Progenitor cell of endocrine pancreas (in vitro differentiated cells): ENCODE measurements at regions not wholly inside any gene's neighbourhood (a gene's known extent, or its start where the extent isn't known, plus 50 kb on each side); places are given as distances from the start of the nearest gene placed in this dataset.

Source experiments
- DNase-seq: peaks from one replicate; pipeline ENCODE4 v3.0.0; 2021; ENCODE audit warnings: low spot score; ENCODE audit not compliant: unreplicated experiment
- H3K27ac Mint-ChIP-seq: 2 replicates; pipeline ENCODE4 v1.8.0; 2021; ENCODE audit warnings: mild to moderate bottlenecking, moderate library complexity, mixed read lengths
- H3K27me3 Mint-ChIP-seq: 2 replicates; pipeline ENCODE4 v1.8.0; 2021; ENCODE audit warnings: mixed read lengths
- H3K36me3 Mint-ChIP-seq: 2 replicates; pipeline ENCODE4 v1.8.0; 2022; ENCODE audit warnings: mixed read lengths; ENCODE audit not compliant: insufficient read depth
- H3K4me1 Mint-ChIP-seq: 2 replicates; pipeline ENCODE4 v1.8.0; 2021; ENCODE audit warnings: low read depth, mixed read lengths
- H3K4me3 Mint-ChIP-seq: 2 replicates; pipeline ENCODE4 v1.8.0; 2021; ENCODE audit warnings: low read depth, mild to moderate bottlenecking, moderate library complexity, mixed read lengths
- H3K9me3 Mint-ChIP-seq: 2 replicates; pipeline ENCODE4 v1.8.0; 2021; ENCODE audit warnings: low read depth, mixed read lengths
- TF ChIP-seq, protein P1 (sequence below): fragments of 200-600 bp; sonication (generic); IDR thresholded peaks from one replicate; pipeline ENCODE4 v1.5.0; 2021; ENCODE audit warnings: antibody characterized with exemption, mild to moderate bottlenecking; ENCODE audit not compliant: unreplicated experiment

DNA sequence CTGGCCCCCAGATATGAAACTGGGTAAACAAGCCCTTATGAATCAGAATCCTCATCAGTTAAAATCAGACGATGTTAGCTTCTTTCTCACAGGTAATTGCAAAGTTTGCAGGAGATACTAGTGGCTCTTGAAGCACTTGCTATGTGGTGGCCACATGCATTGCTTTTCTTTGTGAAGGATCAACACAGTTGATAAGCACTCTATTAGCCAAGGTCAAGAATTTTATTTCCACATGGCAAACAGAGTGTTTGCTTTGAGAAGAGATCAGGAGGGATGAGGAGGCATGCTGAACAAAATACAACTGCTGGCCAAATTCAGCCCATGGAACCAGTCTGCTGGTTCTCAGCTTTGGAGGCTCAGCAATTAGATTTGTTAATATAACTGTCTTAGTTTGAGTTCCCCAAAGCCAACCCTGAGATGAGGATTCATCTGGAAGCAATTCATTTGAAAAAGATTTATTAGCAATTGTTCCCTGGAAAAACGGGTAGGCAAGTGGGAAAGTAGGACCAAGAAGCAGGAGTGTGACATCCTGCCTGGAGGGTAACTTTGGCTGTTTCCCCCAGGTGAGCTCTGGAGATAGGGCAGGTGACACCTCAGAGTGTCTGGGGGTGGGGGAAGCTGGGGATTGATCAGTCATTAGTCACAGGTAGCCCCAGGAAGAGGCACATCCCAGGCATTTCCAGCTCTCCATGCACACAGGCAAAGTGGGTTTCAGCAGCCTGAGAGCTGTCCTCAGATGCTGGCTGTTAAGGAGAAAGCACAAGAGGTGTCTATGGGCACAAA lies 180.3 kb downstream of the ABHD5 start:
- Mint-ChIP-seq H3K4me3 (no peak overlapping the region), H3K36me3 (no peaks in the 10 kb centered on the region), H3K27me3 (peaks cover 32% of the 10 kb centered on the region), H3K4me1 (peaks cover 27% of the 10 kb centered on the region), H3K27ac (no peak overlapping the region), H3K9me3 (no peaks in the 10 kb centered on the region)
- TF ChIP-seq, protein P1, sequence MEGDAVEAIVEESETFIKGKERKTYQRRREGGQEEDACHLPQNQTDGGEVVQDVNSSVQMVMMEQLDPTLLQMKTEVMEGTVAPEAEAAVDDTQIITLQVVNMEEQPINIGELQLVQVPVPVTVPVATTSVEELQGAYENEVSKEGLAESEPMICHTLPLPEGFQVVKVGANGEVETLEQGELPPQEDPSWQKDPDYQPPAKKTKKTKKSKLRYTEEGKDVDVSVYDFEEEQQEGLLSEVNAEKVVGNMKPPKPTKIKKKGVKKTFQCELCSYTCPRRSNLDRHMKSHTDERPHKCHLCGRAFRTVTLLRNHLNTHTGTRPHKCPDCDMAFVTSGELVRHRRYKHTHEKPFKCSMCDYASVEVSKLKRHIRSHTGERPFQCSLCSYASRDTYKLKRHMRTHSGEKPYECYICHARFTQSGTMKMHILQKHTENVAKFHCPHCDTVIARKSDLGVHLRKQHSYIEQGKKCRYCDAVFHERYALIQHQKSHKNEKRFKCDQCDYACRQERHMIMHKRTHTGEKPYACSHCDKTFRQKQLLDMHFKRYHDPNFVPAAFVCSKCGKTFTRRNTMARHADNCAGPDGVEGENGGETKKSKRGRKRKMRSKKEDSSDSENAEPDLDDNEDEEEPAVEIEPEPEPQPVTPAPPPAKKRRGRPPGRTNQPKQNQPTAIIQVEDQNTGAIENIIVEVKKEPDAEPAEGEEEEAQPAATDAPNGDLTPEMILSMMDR = no peak
- no peak for DNase-seq

DNA sequence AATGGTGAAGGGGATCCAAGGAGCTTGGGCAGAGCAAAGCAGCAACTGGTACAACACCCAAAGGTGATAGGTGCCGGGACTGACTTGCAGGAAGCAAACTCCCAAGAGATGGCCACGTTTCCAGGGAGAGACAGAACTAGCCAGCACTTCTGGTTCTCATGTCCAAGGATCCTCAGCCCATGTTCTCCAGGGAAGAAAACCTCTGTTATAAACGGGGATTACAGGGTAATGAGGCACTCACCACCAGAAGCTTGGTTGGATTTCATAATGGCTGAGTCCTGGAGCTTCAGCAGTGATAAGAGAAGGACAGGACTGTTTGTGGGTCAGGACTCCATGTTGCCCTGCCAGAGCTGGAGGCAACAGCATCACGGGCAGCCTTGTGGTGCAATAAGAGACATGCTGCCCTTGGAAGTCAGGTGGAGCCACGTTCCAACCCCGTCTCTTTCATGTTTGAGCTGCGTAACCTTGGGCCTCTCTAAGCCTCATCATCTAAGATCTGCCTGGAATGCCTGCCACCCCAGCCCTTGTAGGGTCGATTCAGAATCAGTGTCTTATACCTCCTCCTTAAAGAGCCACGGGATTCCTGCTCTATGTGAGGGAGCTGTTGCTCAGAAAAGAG lies 181.0 kb downstream of the ABHD5 start:
- no peak for DNase-seq
- peaks cover 21% of the 10 kb centered on the region for H3K4me1 Mint-ChIP-seq
- H3K36me3 Mint-ChIP-seq = no peaks in the 10 kb centered on the region
- TF ChIP-seq, protein P1 = no peak
- no peak overlapping the region for H3K4me3 Mint-ChIP-seq
- H3K27me3 Mint-ChIP-seq = peaks cover 32% of the 10 kb centered on the region
- H3K9me3 Mint-ChIP-seq = no peaks in the 10 kb centered on the region
- no peak overlapping the region for H3K27ac Mint-ChIP-seq

DNA sequence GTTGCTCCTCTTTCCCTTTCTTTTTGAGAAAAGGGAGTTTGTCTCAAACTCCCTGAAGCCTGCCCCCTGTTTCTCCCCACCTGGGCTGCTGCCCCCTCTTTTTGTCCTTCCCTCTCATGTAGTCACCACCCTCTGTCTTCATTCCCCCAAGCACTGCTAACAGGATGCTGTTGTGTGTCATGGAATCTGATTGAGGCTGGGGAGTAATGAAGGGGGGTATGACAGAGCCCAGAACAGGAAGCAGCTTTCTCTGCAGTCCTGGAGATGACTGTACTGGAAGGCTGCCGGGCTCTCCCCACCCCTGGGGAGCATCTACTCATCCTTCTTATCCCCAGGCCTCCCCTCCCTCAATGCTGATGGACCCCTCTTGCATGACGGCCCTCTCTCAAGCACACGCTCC lies 181.6 kb downstream of the ABHD5 start:
- TF ChIP-seq, protein P1 = no peak
- no peak for DNase-seq
- no peak overlapping the region for H3K27ac Mint-ChIP-seq
- no peak overlapping the region for H3K4me3 Mint-ChIP-seq
- no peaks in the 10 kb centered on the region for H3K36me3 Mint-ChIP-seq
- H3K9me3 Mint-ChIP-seq = no peaks in the 10 kb centered on the region
- peaks cover 32% of the 10 kb centered on the region for H3K27me3 Mint-ChIP-seq
- H3K4me1 Mint-ChIP-seq = peaks cover 17% of the 10 kb centered on the region

DNA sequence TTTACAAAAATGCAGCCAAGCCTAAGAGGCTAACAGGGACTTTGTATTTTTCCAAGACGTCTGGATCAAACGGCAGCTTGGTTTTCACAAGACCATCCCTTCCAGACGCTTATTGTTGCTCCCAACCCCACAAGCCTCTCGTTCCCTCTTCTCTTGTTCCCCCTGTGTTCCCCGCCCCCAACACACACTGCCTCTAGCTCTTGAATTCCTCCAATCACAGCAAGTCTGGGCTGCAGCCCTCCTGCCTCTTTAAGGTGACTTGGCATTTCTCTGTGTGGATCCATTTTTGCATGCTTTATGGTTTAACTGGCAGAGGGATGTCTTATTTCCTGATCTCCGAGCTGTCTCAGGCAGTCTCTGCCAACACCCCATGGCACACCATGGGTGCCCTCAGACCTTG lies 182.2 kb downstream of the ABHD5 start:
- no peak for DNase-seq
- TF ChIP-seq, protein P1 = no peak

DNA sequence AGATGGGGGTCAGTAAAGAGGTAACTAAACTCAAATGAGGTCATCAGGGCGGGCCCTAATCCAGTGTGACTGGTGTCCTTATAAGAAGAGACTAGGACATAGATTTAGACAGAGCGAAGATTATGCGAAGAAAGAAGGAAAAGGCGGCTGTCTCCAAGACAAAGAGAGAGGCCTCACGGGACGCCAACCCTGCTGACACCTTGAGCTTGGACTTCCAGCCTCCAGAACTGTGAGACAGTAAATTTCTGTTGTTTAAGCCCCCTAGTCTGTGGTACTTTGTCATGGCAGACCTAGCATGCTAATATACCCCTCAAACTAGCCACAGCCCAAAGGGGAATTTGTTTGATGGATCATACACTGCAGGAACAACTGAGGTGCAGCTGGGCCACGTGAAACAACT lies 183.0 kb downstream of the ABHD5 start:
- H3K4me3 Mint-ChIP-seq = no peak overlapping the region
- no peak for DNase-seq
- TF ChIP-seq, protein P1 = no peak
- H3K9me3 Mint-ChIP-seq = no peaks in the 10 kb centered on the region
- no peaks in the 10 kb centered on the region for H3K36me3 Mint-ChIP-seq
- peaks cover 28% of the 10 kb centered on the region for H3K27me3 Mint-ChIP-seq
- peaks cover 18% of the 10 kb centered on the region for H3K4me1 Mint-ChIP-seq
- no peak overlapping the region for H3K27ac Mint-ChIP-seq

More for the DNA sequence above, 182.2 kb downstream of the ABHD5 start:
- Mint-ChIP-seq H3K4me1 (peaks cover 17% of the 10 kb centered on the region), H3K9me3 (no peaks in the 10 kb centered on the region), H3K27me3 (peaks cover 32% of the 10 kb centered on the region), H3K4me3 (no peak overlapping the region), H3K36me3 (no peaks in the 10 kb centered on the region), H3K27ac (no peak overlapping the region)
